HCT116 (cell line): ENCODE measurements at regions not wholly inside any gene's neighbourhood (a gene's known extent, or its start where the extent isn't known, plus 50 kb on each side); places are given as distances from the start of the nearest gene placed in this dataset.

ENCODE experiments used
- CEBPB ChIP-seq: IDR thresholded peaks from 2 replicates; pipeline ENCODE4 v1.6.1; 2012; ENCODE audit warnings: low read depth
- CTCF ChIP-seq, 3 experiments: fragments of 200-600 bp in 1 of 3; sonication (generic) in 1 of 3; IDR thresholded peaks in 2 of 3; conservative IDR thresholded peaks in 1 of 3; 2 replicates each; pipeline ENCODE4 v1.5.1; 2012 to 2017; ENCODE audit warnings: low read depth in 2 of 3, low read length in 2 of 3, antibody characterized with exemption in 1 of 3, borderline replicate concordance in 1 of 3, control low read depth in 1 of 3, mild to moderate bottlenecking in 1 of 3, mixed read lengths in 1 of 3, mixed run types in 1 of 3, moderate library complexity in 1 of 3; ENCODE audit not compliant: insufficient read depth in 1 of 3
- ELF1 ChIP-seq: IDR thresholded peaks from 2 replicates; pipeline ENCODE4 v1.6.1; 2012; ENCODE audit warnings: low read depth, borderline replicate concordance
- EZH2 ChIP-seq: fragments of 200-600 bp; sonication (generic); IDR thresholded peaks from 2 replicates; pipeline ENCODE4 v1.6.1; 2017; ENCODE audit warnings: antibody characterized with exemption, mixed run types
- JUND ChIP-seq: IDR thresholded peaks from 2 replicates; pipeline ENCODE4 v1.6.1; 2012
- MAX ChIP-seq: IDR thresholded peaks from 2 replicates; pipeline ENCODE4 v1.6.1; 2012
- POLR2A ChIP-seq: IDR thresholded peaks from 2 replicates; pipeline ENCODE4 v1.7.0; 2011; ENCODE audit warnings: borderline replicate concordance; ENCODE audit not compliant: insufficient read depth, insufficient read length; ENCODE audit errors: extremely low read depth
- POLR2AphosphoS5 ChIP-seq: IDR thresholded peaks from 2 replicates; pipeline ENCODE4 v1.6.1; 2011; ENCODE audit warnings: mild to moderate bottlenecking, low read depth, low read length, moderate library complexity
- TCF7L2 ChIP-seq: IDR thresholded peaks from 2 replicates; pipeline ENCODE4 v1.7.0; 2011; ENCODE audit warnings: borderline replicate concordance, inconsistent platforms; ENCODE audit not compliant: insufficient read depth, insufficient read length; ENCODE audit errors: extremely low read depth

DNA sequence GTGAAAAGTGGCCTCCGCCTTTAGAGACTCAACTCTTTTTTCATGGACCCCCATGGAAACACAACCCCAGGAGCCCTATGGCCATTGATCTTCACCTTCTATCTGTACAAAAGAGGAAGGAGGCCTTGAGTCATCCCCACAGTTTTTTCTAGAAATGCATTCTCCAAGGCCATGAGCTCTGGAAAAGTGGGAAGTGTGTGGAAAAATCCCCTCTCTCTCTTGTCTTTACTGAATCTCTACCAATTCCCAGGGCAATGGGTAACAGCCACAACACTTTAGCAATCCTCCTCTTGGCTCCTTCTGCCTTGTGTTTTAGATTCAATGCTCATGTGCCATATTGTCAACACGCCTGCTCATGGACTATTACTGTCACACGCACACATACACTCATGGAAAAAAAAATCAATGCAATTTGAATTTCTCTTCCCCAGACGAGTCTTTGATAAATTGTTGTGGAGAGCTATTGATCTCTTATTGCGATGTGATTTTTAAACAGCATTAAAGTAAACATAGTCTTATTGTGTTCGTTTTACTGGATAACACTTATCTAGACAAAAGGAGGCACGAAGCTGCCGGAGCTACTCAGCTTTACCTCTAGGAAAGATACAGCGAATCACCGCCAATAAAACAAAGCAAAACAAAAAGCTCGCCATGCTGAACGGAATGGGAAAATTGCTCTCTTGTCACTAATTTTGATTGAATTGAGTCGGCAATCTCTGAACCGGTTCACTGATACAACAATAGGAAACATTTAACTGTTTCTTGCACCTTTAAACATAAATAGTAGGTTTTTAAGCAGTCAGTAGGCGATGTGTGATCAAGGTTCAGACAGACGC is 260.3 kb downstream of the VRK1 start:
- TF ChIP-seq MAX: no peak
- TF ChIP-seq JUND: no peak
- TF ChIP-seq EZH2: no peak
- TF ChIP-seq CTCF (IDR thresholded peaks at IDR 0.05 in 2 of 3, conservative IDR thresholded peaks at IDR 0.05 in 1 of 3; ENCODE audit: borderline replicate concordance in 1 of 3, insufficient read depth in 1 of 3, low read depth in 2 of 3, low read length in 2 of 3): no peak
- no peak for TF ChIP-seq TCF7L2
- TF ChIP-seq CEBPB: no peak
- TF ChIP-seq POLR2AphosphoS5: no peak
- no peak for TF ChIP-seq POLR2A
- no peak for TF ChIP-seq ELF1
